Stimulated activated CD4-positive, alpha-beta T cell treated with anti-CD3 and anti-CD28 coated beads, Interleukin-12 subunit alpha, Interleukin-12 subunit beta, amount 100 ng/mL, for 4 hours (primary cell): ENCODE measurements at regions not wholly inside any gene's neighbourhood (a gene's known extent, or its start where the extent isn't known, plus 50 kb on each side); places are given as distances from the start of the nearest gene placed in this dataset.
"Not testable (repeated sequence)": the region's sequence is repeated elsewhere in the genome, so short reads cannot be mapped to it uniquely, and the experiment has no call there.

Experiments
- DNase-seq: peaks from one replicate; pipeline ENCODE4 v3.0.0-alpha.2; 2020

DNA sequence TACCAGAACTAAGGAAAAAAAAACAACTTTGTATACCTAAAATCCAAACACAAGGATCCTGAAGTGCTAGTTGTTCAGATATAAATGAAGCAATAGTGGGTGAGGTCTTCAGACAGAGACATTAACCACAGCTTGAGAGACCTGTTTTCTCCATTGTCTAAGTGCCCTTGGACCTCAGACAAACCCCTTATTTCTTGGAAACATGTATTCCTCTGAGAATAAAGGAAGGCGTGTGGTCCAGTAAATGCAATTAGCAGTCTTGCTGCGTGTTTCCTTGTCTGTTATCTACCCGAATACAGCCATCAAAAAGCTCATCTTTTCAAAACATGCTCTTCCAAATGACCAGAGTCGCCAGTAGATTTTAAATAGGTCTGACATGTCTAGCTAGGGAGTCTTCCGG, 291.1 kb upstream of the NFIA start:
- DNase-seq: no peak

DNA sequence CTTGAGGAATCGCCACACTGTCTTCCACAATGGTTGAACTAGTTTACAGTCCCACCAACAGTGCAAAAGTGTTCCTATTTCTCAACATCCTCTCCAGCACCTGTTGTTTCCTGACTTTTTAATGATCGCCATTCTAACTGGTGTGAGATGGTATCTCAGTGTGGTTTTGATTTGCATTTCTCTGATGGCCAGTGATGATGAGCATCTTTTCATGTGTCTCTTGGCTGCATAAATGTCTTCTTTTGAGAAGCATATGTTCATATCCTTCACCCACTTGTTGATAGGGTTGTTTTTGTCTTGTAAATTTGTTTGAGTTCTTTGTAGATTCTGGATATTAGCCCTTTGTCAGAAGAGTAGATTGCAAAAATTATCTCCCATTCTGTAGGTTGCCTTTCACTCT, 309.3 kb upstream of the NFIA start:
- not testable (repeated sequence) for DNase-seq

DNA sequence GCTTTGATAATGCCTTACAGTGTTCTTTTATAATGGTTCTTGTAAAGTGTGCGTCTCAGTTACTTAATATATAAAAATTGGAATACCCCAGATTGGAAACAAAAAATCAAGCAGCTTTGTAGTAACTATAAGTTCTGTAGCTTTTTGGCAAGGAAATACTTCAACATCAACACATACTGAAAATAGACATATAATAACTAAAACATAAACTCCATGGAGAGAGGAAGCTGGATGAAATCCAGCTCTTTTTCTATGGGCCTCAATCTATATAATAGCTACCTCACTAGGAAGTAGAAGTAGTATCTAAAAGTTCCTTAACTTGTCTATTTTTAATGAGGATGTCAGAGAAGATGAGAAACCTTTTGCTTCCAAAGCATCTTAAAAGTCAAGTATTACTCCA, 313.3 kb upstream of the NFIA start:
- DNase-seq: no peak

DNA sequence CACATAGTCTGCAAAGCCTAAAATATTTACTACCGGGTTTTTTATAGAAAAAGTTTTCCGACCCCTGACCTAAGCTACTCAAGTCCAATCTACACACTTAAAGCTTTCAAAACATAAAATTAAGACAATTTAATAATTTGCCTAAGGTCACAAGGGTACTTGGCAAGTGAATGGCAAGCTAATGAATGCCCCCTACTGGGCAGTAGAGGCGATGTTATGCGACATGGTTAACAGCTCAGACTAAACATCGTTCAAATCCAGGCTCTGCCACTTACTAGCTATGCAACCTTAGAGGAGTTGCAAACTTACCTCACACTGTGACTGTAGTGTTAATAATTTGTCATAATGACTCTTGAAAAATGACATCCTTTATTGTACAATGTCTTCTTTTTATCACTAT, 317.2 kb upstream of the NFIA start:
- DNase-seq: no peak

DNA sequence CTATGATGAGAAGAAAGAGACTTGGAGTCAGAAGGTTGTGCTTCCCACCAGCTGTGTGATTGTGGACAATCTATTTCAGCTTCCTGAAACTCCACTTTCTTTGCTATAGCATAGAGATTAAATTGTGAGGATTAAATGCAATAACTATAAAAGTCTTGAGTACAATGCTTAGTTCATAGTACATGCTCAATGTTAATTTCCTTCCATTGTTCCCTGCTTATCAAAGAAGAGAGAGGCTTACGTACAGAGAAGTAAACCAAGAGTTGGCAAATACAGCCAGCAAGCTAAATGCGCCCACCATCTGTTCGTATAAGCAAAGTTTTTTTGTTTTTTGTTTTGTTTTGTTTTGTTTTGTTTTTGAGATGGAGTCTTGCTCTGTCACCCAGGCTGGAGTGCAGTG, 317.9 kb upstream of the NFIA start:
- DNase-seq: no peak

DNA sequence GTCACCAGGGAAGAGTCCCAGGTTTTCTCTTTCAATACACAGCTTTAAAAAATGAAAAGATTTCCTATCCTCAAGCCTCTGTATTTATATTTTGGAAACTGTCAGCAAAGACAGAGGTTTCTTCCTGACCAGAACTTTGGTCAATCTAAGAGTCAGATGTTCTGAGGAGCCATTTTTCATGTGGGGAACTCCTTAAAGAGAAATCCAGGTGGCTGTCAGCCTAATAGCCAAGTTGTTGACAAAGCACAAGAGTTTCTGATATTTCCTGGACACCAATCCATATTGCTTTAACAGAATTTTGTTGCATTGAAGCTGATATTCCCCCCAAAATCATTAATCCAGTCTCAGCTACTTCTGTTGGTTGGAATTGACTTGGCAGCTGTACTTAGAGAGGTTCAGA, 318.6 kb upstream of the NFIA start:
- DNase-seq: no peak

DNA sequence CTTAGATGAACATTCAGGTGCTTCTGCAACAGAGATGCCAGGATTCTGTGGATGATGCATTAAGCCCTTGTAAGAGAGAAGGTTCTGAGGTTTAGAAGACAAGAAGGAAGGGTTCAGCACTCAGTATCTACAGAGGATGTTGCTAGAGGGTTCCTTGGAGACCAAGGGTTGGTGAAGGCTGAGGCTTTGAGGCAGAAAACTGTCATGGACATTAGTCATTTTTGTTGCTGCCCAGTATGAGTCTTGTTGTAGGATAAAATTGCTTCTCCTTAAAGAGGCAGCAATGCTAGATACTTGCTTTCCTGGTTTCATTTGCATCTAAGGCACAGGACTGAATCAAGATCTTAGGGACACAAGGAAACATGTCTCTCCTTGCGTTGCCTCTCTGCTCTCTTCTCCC, 319.4 kb upstream of the NFIA start:
- no peak for DNase-seq

DNA sequence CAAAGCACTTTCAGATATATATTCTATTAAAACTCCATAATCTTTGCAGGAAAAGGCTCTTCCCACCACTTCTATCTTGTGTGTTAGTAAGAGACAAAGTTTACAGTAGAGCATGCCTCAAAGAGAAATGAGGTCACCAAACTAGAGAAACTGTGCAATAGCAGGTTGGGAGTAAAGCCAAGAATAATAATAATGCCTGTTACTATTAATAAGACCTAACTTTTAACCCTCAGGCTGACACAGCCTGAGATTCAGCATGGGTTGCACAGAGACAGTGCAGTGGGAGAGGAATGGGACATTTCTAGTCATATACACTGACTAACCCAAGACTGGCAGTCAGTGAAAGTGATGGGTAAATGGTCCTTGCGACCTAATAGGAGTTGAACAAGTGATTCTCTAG, 320.2 kb upstream of the NFIA start:
- DNase-seq: no peak

DNA sequence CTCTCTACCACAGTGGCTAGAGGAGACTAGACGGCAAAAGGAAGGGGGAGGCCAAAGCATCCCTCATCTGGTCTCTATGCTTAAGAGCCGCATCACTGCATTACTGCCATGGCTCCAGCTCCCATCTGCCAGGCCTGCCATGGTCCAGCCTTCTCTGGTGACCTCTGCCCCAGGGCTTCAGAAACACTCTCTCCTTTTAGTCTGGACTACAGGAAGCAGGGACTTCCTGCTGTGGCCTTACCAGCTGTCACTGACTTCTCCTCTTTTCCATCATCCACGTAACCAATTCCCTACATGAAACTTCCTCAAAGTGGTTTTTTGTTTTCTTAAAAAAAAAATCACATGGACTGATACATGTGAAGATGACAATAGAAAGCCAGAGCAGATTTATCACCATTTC, 323.1 kb upstream of the NFIA start:
- DNase-seq: no peak

DNA sequence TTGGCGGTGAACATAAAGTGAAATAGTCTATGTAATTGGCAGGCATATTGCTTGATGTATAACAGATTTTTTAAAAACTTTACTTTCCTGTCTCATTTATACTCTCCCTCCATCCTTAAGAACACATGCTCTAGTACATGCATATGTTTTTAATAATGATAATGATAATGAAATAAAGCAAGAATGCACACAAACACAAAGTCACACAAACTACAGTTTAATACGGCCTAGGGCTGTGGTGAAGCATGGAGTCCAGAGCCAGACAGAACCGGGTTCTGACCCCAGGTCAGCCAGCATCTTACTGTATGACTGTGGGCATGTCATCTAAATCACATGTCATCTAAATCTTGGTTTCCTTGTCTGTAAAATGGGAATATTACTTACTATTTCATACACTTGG, 324.9 kb upstream of the NFIA start:
- DNase-seq: no peak

DNA sequence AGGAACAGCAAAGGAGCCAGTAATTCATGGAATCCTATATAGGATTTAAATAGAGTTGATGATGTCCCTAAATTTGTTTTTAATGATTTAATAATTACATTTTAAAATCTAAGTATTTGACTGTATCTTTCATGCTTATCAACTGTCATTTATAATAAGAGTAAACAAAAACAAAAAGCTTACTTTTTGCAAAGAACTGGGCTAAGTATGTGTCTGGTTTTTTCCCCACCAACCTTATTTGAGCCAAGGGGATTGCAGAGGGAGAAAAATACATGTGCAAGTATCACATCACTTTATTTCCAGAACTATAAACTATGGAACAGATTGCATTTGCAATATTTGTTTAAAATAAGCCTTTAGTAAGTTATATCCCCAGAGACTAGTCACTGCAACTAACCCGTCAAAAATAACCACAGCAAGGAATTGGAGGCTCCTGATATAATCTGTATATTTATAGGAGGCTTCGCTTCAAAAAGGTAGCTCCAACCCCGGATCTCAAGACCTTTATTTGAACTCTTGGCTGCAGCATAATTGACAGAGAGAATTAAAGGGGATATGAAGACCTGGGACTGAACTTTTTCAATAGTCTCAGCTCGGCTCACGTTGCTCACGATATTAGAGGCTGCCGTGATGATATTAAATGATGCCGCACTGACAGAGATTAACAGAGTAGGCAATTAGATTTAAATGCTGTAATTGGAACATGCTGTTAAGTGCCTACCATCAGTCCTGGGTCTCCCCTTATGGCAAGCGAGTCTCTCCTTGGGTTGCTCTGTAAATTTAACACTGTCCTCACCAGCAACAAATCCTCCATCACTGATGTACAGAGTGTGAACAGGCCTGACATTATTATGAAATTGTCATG, 329.1 kb upstream of the NFIA start:
- DNase-seq: no peak

DNA sequence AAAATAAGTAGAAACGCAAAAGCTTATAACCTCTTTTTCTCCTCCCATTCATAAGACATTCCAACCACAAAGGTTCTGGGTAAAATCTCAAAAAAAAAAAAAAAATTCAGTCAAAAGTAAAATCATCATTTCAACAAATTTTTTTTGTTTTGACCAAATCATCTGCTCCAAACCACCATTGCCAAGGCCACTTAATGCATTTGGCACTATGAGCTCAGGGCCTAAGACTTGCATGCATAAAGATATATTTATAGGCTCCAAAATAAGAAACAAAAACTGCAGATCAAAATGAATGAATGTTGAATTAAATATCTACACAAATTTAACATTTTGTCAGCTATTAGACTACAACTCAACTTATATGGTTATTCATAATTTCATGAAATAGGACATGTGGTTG, 331.1 kb upstream of the NFIA start:
- DNase-seq: no peak

DNA sequence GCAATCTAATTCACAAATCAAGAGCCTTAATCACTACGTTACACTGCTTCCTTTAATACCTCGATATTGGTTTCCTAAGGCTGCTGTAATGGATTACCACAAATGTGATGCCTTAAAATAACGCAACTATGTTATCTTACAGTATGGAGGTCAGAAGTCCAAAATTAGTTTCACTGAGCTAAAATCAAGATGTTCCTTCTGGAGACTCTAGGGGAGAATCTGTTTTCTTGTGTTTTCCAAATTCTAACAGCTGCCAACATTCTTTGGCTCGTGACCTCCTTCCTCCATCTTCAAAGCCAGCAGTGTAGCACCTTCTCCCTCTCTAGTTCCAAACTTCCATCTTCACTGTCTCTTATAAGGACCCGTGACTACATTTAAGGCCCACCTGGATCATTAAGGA, 335.0 kb upstream of the NFIA start:
- DNase-seq: no peak

DNA sequence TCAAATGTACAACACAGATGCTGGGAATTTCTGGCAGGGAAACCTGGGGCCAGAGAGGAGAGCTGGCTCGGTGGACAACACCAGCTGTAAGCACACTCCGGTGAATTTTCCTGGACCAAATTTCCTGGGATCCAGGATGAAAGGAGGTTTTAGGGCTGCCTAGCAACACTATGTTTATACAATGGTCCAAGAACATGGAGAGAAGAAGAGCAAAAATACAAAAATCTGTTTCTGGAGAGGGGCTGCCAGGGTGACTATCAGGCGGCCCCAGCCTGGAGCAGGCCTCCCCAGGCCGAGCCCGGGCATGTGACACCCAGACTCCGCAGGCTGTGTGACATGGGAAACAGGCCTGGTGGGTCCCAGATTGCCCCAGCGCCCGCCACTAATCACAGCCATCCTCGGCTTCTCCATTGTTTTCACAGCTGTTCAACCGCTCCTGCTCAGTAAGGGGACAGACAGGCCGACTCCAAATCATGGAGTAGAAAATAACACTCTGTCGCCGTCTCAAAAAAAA, 336.0 kb upstream of the NFIA start:
- no peak for DNase-seq

DNA sequence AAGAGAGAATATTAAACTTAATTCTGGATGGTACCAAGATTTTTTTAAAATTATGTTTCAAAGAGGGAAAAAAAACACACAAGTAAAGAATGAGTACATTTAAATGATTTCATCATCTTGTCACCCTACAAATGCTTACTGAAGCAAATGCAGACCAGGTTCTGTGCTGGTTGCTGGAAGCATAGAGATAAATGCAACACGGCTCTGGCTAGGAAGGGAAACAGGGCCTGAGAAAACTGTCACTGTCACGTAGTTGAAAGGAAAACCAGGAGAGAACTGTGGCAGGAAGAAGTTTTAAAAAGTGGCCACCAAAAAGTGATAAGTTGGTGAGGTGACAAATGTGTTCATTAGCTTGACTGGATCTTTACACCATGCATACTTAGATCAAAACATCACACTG, 336.9 kb upstream of the NFIA start:
- DNase-seq: no peak

DNA sequence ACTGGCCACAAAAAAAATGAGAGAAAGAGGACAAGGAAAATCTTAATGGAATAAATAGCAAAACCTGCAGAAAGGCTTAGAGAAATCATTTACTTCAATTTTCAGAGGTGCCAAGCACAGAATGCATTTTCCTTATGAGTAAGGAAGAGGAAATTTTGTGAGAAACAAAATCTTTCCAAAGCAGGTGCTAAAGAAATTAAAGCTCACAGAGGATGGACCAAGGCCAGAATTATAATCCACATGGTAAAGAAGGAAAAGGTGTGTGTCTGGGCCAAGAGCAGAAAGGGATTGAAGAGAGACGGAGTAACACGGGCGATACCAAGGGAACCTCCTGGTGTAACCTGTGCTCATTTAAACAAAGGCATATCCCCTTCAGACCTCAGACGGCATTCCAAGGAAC, 340.0 kb upstream of the NFIA start:
- DNase-seq: no peak

DNA sequence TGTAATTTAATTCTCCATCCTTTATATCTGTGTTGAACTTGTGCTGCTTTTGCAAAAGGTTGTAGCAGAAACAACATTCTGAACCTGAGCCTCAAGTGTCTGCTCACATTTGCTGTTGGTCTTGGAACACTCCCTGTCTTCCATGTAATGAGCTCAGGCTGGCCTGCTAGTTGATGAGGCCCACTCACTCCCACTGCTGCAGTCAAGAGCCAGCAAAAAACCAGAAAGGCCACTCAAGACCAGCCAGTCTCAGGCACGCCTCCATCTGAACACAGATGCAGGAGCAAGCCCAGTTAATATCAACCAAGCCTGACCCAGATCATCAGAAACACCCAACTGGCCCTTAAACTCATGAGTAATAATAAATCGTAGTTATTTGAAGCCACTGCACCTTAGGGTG, 342.2 kb upstream of the NFIA start:
- no peak for DNase-seq

DNA sequence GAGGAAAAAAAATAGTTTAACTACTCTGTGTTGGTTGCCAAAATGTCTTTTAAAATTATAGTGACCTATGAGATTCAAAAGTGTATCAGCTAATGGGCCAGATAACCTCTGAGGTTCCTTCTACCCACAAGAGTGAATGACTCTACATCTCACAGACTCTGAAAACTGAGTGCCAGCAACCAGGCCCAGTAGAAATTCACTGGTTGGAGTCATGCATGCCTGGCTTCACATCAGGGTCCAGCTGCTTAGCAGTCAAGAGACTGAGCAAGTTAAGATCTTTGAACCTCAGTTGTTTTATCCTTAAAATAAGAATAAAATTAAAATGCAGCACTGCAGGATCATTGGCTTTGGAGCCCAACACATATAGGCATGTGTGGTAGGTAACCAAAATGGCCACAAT, 342.6 kb upstream of the NFIA start:
- DNase-seq: no peak

DNA sequence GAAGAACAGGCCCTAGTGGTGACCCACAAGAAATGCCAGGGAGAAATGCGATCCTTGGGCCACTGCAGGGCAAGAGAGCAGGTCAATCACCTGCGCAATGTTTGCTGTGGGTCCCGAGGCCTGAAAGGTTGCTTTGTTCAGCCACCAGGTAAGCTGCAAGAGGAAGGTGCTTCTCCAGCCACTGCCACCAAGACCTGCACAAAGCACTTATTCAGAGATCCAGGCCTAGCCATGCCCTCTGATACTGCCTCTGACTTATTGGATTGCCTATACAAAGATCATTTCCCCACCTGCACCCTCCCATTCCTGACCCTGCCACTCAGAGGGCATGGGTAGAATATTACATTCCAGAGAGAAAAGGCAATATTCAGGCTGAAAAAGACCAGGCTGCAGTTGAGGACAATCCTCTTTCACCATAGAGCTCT, 349.4 kb upstream of the NFIA start:
- DNase-seq: no peak

DNA sequence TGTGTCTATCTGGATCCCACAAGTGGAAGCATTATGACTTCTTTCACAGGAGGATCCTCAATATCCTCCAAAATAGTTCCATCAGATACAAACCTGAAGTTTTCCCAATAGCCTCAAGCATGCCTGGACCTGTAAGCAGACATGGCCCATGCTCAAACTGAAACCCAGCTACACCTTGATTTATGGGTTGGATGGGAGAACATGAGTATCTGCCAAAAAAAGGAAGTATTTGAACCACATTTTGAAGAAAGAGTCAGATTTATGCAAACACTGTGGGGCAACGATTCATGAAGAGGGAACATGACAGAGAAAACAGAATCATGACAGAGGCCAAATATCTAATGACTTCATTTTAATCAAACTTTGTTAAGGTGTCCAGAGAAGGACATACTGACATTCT, 351.0 kb upstream of the NFIA start:
- no peak for DNase-seq

DNA sequence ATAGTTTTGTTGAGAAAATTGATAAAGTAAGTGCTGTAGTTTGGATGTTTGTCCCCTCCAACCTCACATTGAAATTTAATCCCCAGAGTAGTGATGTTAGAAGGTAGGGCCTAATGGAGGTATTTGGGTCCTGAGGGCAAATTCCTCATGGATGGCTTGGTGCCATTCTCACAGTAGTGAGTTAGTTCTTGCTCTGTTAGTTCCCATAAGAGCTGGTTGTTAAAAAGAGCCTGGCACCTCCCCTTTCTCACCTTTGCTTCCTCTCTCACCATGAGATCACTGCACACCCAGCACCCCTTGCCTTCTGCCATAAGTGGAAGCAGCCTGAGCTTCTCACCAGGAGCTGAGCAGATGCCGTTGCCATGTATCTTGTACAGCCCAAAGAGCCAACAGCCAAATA, 354.8 kb upstream of the NFIA start:
- no peak for DNase-seq

DNA sequence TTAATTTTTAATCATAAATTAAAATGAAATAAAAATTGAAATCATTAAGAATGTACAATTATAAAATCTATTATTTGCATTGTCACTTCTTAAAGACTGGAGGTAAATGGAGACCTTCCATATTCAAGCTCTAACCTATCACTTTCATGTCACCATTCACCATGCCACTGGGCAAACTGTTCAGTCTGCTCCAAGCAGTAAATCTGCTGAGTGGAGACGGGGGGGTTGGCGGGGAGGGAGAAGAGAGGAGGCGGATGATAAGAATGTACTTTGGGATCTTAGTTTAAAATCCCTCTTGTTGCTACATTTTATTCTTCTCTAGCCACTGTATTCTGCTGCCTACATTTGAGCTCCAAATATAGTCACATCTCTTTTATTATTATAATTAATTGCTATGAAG, 365.9 kb upstream of the NFIA start:
- DNase-seq: no peak

DNA sequence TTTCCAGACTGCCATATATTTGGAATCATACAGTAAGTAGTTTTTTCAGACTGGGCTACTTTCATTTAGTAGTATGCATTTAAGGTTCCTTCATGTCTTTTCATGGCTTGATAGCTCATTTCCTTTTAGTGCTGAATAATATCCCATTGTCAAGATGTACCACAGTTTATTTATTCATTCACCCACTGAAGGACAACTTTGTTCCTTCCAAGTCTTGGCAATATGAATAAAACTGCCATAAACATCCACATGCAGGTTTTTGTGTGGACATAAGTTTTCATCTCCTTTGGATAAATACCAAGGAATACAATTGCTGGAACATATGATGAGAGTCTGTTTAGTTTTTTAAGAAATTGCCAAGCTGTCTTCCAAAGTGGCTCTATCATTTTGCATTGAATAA, 366.4 kb upstream of the NFIA start:
- DNase-seq: no peak

DNA sequence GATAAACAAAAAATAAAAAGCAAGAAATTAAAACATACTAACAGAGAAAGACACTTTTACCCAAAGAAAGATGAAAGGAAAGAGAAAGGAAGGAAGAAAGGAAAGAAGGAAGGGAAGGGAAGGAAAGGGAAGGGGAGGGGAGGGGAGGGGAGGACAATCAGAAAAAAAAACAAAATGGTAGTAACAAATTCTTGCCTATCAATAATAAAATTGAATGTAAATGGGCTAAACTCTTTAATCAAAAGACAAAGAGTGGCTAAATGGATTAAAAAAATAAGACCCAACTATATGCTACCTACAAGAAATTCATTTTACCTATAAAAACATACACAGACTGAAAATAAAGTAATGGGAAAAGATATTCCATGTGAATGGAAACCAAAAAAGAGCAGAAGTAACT, 372.9 kb upstream of the NFIA start:
- DNase-seq: no peak

DNA sequence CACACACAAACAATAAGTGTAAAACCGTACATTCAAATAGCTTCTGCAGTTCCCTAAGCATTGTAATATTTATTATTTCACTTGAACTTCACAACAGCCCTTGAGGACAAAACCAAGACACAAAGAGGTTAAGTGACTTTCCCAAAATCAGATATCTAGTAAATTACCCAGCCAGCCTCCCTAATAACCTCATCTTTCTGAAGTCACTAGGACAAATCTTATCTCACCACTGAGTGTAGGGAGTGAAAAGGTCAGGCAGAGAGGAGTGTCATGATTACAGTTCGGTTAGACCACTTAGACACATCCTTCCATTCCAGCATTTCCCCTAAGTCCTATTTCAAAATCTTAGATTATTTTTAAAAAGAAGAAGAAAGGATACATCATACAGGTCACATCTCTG, 377.3 kb upstream of the NFIA start:
- no peak for DNase-seq
